Fibroblast of lung (primary cell): ENCODE measurements at regions not wholly inside any gene's neighbourhood (a gene's known extent, or its start where the extent isn't known, plus 50 kb on each side); places are given as distances from the start of the nearest gene placed in this dataset.
A peak's percentile ranks its signal among the peaks of the same experiment; 100 is the strongest.

ENCODE experiments used
- DNase-seq, 2 donors: peaks; one replicate each; pipeline versions ENCODE4 v3.0.0 to v3.0.0-alpha.2; 2010; ENCODE audit warnings: low read depth in 2 of 2
- H2AFZ ChIP-seq: 2 replicates; pipeline ENCODE4 v1.5.1; 2012; ENCODE audit warnings: low read length, control low read depth, inconsistent platforms
- H3K27ac ChIP-seq: 2 replicates; pipeline ENCODE4 v1.5.1; 2011; ENCODE audit warnings: low read length, control low read depth; ENCODE audit not compliant: insufficient read depth
- H3K27me3 ChIP-seq: 2 replicates; pipeline ENCODE4 v1.5.1; 2011; ENCODE audit warnings: mild to moderate bottlenecking, low read length; ENCODE audit not compliant: control insufficient read depth, insufficient read depth
- H3K36me3 ChIP-seq: 2 replicates; pipeline ENCODE4 v1.5.1; 2011; ENCODE audit warnings: low read length; ENCODE audit not compliant: control insufficient read depth, insufficient read depth
- H3K4me1 ChIP-seq: 2 replicates; pipeline ENCODE4 v1.5.1; 2011; ENCODE audit warnings: low read length; ENCODE audit not compliant: control insufficient read depth, insufficient read depth; ENCODE audit errors: extremely low read depth
- H3K4me2 ChIP-seq: 2 replicates; pipeline ENCODE4 v1.5.1; 2011; ENCODE audit warnings: low read length, control low read depth; ENCODE audit not compliant: insufficient read depth; ENCODE audit errors: extremely low read depth
- H3K4me3 ChIP-seq, 4 experiments: fragments of 200-600 bp in 1 of 4; sonication (generic) in 1 of 4; replicated peaks in 1 of 4; 2 replicates each; pipeline ENCODE4 v1.5.1; 2011 to 2016; ENCODE audit warnings: low read length in 4 of 4, low read depth in 3 of 4, mild to moderate bottlenecking in 3 of 4, control low read depth in 2 of 4, inconsistent platforms in 1 of 4, mixed read lengths in 1 of 4; ENCODE audit not compliant: insufficient read depth in 1 of 4; ENCODE audit errors: control extremely low read depth in 1 of 4
- H3K79me2 ChIP-seq: 2 replicates; pipeline ENCODE4 v1.5.1; 2012; ENCODE audit warnings: mild to moderate bottlenecking, low read length, inconsistent platforms; ENCODE audit not compliant: control insufficient read depth, insufficient read depth
- H3K9ac ChIP-seq: 2 replicates; pipeline ENCODE4 v1.5.1; 2011; ENCODE audit warnings: mild to moderate bottlenecking, low read length, control low read depth; ENCODE audit not compliant: insufficient read depth
- H3K9me3 ChIP-seq: 2 replicates; pipeline ENCODE4 v1.5.1; 2012; ENCODE audit warnings: low read depth, low read length; ENCODE audit not compliant: control insufficient read depth, insufficient read depth
- H4K20me1 ChIP-seq: 2 replicates; pipeline ENCODE4 v1.5.1; 2011; ENCODE audit warnings: low read length; ENCODE audit not compliant: control insufficient read depth, insufficient read depth; ENCODE audit errors: extremely low read depth
- EZH2 ChIP-seq: IDR thresholded peaks from 2 replicates; pipeline ENCODE4 v1.5.1; 2012; ENCODE audit warnings: low read length, control low read depth, mild to moderate bottlenecking; ENCODE audit errors: missing control alignments
- TF ChIP-seq, protein P1 (sequence below), 2 donors: IDR thresholded peaks in 1 of 2; conservative IDR thresholded peaks in 1 of 2; 1 replicate in 1 of 2; 2 replicates in 1 of 2; pipeline ENCODE4 v1.5.1; 2011 to 2012; ENCODE audit warnings: low read length in 2 of 2, control low read depth in 1 of 2, inconsistent platforms in 1 of 2, low read depth in 1 of 2, mild to moderate bottlenecking in 1 of 2

DNA sequence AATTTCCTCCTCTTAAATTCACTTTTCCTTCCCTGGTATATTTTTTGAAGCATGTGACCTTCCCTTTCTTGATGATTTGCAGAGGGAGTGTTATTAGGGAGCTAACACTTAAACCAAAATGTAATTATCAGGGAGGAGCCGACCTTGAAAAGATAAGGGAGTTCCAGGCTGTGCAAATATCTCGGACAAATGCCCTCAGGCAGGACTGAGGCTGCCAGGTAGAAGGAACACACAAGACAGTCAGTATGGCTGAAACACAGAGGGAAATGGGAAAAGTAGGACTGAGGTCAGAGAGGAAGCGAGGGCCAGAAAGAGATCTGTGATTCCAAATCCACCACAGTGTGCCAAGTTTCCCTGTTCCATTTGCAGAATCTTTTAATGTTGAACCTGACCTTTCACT lies 221.0 kb downstream of the CNTN3 start:
- no peak overlapping the region for H3K9ac ChIP-seq
- no peak overlapping the region for H3K4me3 ChIP-seq
- no peaks in the 10 kb centered on the region for H3K9me3 ChIP-seq
- TF ChIP-seq, protein P1, sequence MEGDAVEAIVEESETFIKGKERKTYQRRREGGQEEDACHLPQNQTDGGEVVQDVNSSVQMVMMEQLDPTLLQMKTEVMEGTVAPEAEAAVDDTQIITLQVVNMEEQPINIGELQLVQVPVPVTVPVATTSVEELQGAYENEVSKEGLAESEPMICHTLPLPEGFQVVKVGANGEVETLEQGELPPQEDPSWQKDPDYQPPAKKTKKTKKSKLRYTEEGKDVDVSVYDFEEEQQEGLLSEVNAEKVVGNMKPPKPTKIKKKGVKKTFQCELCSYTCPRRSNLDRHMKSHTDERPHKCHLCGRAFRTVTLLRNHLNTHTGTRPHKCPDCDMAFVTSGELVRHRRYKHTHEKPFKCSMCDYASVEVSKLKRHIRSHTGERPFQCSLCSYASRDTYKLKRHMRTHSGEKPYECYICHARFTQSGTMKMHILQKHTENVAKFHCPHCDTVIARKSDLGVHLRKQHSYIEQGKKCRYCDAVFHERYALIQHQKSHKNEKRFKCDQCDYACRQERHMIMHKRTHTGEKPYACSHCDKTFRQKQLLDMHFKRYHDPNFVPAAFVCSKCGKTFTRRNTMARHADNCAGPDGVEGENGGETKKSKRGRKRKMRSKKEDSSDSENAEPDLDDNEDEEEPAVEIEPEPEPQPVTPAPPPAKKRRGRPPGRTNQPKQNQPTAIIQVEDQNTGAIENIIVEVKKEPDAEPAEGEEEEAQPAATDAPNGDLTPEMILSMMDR (conservative IDR thresholded peaks at IDR 0.05 in 1 of 2, IDR thresholded peaks at IDR 0.05 in 1 of 2; ENCODE audit: low read depth in 1 of 2, low read length in 2 of 2) = no peak
- no peak for TF ChIP-seq EZH2
- H3K27ac ChIP-seq = no peak overlapping the region
- no peaks in the 10 kb centered on the region for H3K36me3 ChIP-seq
- no peaks in the 10 kb centered on the region for H4K20me1 ChIP-seq
- no peaks in the 10 kb centered on the region for H3K79me2 ChIP-seq
- H3K27me3 ChIP-seq = no peaks in the 10 kb centered on the region
- no peaks in the 10 kb centered on the region for H3K4me1 ChIP-seq
- H3K4me2 ChIP-seq = no peak overlapping the region
- no peak overlapping the region for H2AFZ ChIP-seq
- DNase-seq = no peak

DNA sequence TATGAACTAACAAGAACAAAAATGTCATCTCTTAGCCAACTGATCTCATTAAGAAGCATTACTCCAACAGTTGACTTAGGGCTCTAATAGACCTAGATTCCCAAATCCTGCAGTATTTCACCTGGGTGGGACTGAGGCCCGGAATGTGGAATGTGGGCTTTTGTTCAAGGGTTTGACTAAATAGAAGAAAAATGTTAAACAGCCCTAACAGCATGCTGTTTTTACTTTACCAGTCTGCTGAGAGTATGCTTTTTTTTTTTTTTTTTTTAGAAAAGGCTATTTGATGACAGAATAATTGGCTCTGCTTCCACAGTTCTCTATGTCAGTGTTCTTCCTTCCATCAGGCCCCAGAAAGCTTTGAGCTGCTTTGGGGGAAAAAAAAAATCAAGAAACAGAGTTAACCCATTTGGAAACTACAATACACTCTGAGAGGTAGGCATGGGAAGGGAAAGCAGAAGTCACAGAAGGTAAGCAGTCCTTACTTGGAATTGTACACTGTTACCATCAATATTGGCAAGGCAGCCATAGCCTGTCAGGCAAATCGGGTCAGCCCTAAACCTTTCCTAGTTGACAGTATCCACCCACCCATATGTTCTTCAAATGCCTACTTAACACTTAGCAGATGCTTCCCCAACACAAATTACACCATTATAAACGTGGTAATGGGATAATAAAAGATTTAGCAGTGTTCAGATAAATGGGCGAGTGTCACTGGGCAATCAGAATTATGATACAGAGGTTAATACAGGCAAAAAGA lies 224.2 kb downstream of the CNTN3 start:
- Histone ChIP-seq H3K79me2 (no peaks in the 10 kb centered on the region), H3K4me1 (no peaks in the 10 kb centered on the region), H3K9ac (no peak overlapping the region), H3K4me3 (no peak overlapping the region), H2AFZ (no peak overlapping the region), H3K4me2 (no peak overlapping the region), H3K9me3 (no peaks in the 10 kb centered on the region), H4K20me1 (no peaks in the 10 kb centered on the region), H3K27ac (no peak overlapping the region), H3K27me3 (no peaks in the 10 kb centered on the region), H3K36me3 (no peaks in the 10 kb centered on the region)
- TF ChIP-seq, protein P1 (conservative IDR thresholded peaks at IDR 0.05 in 1 of 2, IDR thresholded peaks at IDR 0.05 in 1 of 2; ENCODE audit: low read depth in 1 of 2, low read length in 2 of 2) = no peak
- TF ChIP-seq EZH2 = no peak
- peak in 1 of 2 donors; percentile 1 for DNase-seq

DNA sequence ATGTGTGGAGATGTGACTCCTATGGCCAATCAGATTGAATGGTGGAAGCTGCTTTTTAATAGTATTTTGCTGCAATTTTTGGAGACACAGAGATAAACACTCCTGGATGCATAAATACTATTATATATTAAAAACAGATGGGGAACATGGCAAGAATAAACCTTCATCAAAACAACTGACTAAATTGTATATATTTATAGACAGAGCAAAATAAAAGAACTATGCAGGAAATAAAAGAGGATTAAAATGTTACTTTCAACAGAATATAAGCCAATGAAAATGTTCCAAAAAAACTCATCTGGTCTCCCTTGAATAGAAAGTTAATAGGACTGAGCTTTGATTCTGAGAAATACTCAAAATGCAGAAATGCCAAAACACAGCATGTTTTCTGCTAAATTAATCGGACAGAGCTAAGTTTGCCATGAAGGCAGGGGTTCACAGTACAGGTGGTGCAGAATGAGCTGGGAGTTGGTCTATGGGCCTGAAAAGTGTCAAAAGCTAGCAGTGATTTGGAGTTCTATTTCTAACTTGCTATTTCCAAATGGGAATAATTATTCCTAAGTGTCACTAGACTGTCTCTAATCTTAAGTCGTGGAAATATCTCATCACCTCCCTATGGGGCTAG lies 227.2 kb downstream of the CNTN3 start:
- Histone ChIP-seq H3K4me2 (no peak overlapping the region), H2AFZ (no peak overlapping the region), H3K4me3 (no peak overlapping the region), H3K36me3 (no peaks in the 10 kb centered on the region), H3K79me2 (no peaks in the 10 kb centered on the region), H3K27ac (no peak overlapping the region), H3K27me3 (no peaks in the 10 kb centered on the region), H3K9me3 (no peaks in the 10 kb centered on the region), H4K20me1 (no peaks in the 10 kb centered on the region), H3K9ac (no peak overlapping the region), H3K4me1 (no peaks in the 10 kb centered on the region)
- TF ChIP-seq EZH2 = no peak
- TF ChIP-seq, protein P1 (conservative IDR thresholded peaks at IDR 0.05 in 1 of 2, IDR thresholded peaks at IDR 0.05 in 1 of 2; ENCODE audit: low read depth in 1 of 2, low read length in 2 of 2) = no peak
- DNase-seq = no peak
